Stimulated activated CD4-positive, alpha-beta T cell treated with anti-CD3 and anti-CD28 coated beads, Interleukin-12 subunit alpha, Interleukin-12 subunit beta, amount 100 ng/mL, for 48 hours (primary cell): ENCODE measurements at regions not wholly inside any gene's neighbourhood (a gene's known extent, or its start where the extent isn't known, plus 50 kb on each side); places are given as distances from the start of the nearest gene placed in this dataset.
"Not testable (repeated sequence)": the region's sequence is repeated elsewhere in the genome, so short reads cannot be mapped to it uniquely, and the experiment has no call there.

Source experiments
- DNase-seq, 3 donors: peaks; one replicate each; pipeline ENCODE4 v3.0.0-alpha.2; 2020; ENCODE audit warnings: low read depth in 2 of 3, low spot score in 1 of 3

GRCh38 chr5:27216367-27216950, 178.1 kb upstream of the CDH9 start:
- DNase-seq: no peak

- no peak for DNase-seq
These were observed 169.7 kb upstream of the CDH9 start for GRCh38 chr5:27208051-27208450.

GRCh38 chr5:27191786-27192510, 153.6 kb upstream of the CDH9 start:
- no peak for DNase-seq

GRCh38 chr5:27172693-27173092, 134.3 kb upstream of the CDH9 start:
- no peak for DNase-seq

- no peak for DNase-seq
These were observed 133.4 kb upstream of the CDH9 start for GRCh38 chr5:27171761-27172261.

- DNase-seq: no peak
These were observed 120.4 kb upstream of the CDH9 start for GRCh38 chr5:27158775-27159174.

GRCh38 chr5:27158171-27158570, 119.8 kb upstream of the CDH9 start:
- DNase-seq: no peak

- no peak for DNase-seq
These were observed 106.1 kb upstream of the CDH9 start for GRCh38 chr5:27144456-27144855.

- DNase-seq: no peak
These were observed 102.4 kb upstream of the CDH9 start for GRCh38 chr5:27140831-27141230.

GRCh38 chr5:27130587-27130986, 92.2 kb upstream of the CDH9 start:
- DNase-seq: no peak

- no peak for DNase-seq
These were observed 91.5 kb upstream of the CDH9 start for GRCh38 chr5:27129926-27130325.

- DNase-seq: no peak
These were observed 87.5 kb upstream of the CDH9 start for GRCh38 chr5:27125856-27126255.

- no peak for DNase-seq
These were observed 86.2 kb upstream of the CDH9 start for GRCh38 chr5:27124590-27124989.

- DNase-seq: not testable (repeated sequence)
These were observed 81.4 kb upstream of the CDH9 start for GRCh38 chr5:27119736-27120321.

GRCh38 chr5:27103486-27103885, 65.1 kb upstream of the CDH9 start:
- no peak for DNase-seq

GRCh38 chr5:27095761-27096160, 57.4 kb upstream of the CDH9 start:
- not testable (repeated sequence) for DNase-seq

GRCh38 chr5:27093279-27093678, 54.9 kb upstream of the CDH9 start:
- no peak for DNase-seq

- DNase-seq: no peak
These were observed 53.5 kb upstream of the CDH9 start for GRCh38 chr5:27091858-27092257.

- not testable (repeated sequence) for DNase-seq
These were observed 50.4 kb upstream of the CDH9 start for GRCh38 chr5:27088822-27089221.
